Vagina (tissue), 2 donors: ENCODE measurements at regions not wholly inside any gene's neighbourhood (a gene's known extent, or its start where the extent isn't known, plus 50 kb on each side); places are given as distances from the start of the nearest gene placed in this dataset.
"Not testable (repeated sequence)": the region's sequence is repeated elsewhere in the genome, so short reads cannot be mapped to it uniquely, and the experiment has no call there.

Experiments used
- DNase-seq, 2 donors: peaks; one replicate each; pipeline ENCODE4 v3.0.0-alpha.2; 2017; ENCODE audit errors: extremely low spot score in 2 of 2
- H3K27ac ChIP-seq: fragments of 200-600 bp; sonication (generic); one replicate; pipeline ENCODE4 v1.5.1; 2019
- H3K27me3 ChIP-seq: fragments of 200-600 bp; sonication (generic); one replicate; pipeline ENCODE4 v1.5.1; 2019
- H3K36me3 ChIP-seq, 2 donors: fragments of 200-600 bp; sonication (generic); one replicate each; pipeline ENCODE4 v1.5.1; 2017 to 2019
- H3K4me1 ChIP-seq: fragments of 200-600 bp; sonication (generic); one replicate; pipeline ENCODE4 v1.5.1; 2019
- H3K4me3 ChIP-seq, 2 donors: fragments of 200-600 bp; sonication (generic); 1 replicate in 1 of 2; 2 replicates in 1 of 2; pipeline ENCODE4 v1.5.1; 2016 to 2019
- H3K9me3 ChIP-seq: fragments of 200-600 bp; sonication (generic); one replicate; pipeline ENCODE4 v1.5.1; 2019
- CTCF ChIP-seq, 3 experiments: fragments of 450-650 bp in 2 of 3; fragments of 200-600 bp in 1 of 3; sonication (generic) in 1 of 3; IDR thresholded peaks; one replicate each; pipeline ENCODE4 v1.5.1; 2017 to 2019; ENCODE audit warnings: antibody characterized with exemption in 3 of 3, mild to moderate bottlenecking in 2 of 3, moderate library complexity in 2 of 3
- POLR2A ChIP-seq, 2 donors: fragments of 450-650 bp; IDR thresholded peaks; one replicate each; pipeline ENCODE4 v1.6.1; 2017; ENCODE audit warnings: antibody characterized with exemption in 2 of 2, mild to moderate bottlenecking in 2 of 2, moderate library complexity in 2 of 2
- POLR2AphosphoS5 ChIP-seq, 2 donors: sonication (generic); formaldehyde crosslinking; IDR thresholded peaks; one replicate each; pipeline ENCODE4 v1.9.0; 2017; ENCODE audit warnings: antibody characterized with exemption in 2 of 2, mild to moderate bottlenecking in 2 of 2, low read depth in 1 of 2; ENCODE audit not compliant: insufficient read depth in 1 of 2
- intact Hi-C: fragments of 100-400 bp; cut with DNase I; formaldehyde crosslinking; loops from one replicate; pipeline ENCODE4 v1.15.1; 2023

GRCh38 chr17:21814272-21814671 is 121.9 kb downstream of the KCNJ18 start:
- H3K4me1 ChIP-seq, intact Hi-C loops, H3K9me3 ChIP-seq, DNase-seq, H3K4me3 ChIP-seq, H3K27ac ChIP-seq, H3K36me3 ChIP-seq, H3K27me3 ChIP-seq: not testable (repeated sequence)

DNA sequence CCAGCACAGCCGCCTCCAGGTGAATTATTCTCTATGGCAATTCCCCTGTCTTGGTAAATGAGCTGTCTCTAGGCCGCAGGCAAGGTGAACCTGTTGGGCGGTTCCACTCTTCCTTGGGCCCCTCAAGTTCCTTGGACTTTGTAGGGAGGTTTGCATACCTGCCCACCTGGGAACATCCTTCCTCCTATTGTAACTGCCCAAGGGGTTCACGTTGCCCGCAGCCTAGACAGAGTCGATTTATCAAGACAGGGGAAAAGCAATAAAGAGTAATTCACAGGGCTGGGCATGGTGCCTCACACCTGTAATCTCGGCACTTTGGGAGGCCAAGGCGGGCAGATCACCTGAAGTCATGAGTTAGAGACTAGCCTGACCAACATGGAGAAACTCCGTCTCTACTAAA is 122.5 kb downstream of the KCNJ18 start:
- Histone ChIP-seq H3K9me3 (no peaks in the 10 kb centered on the region), H3K27ac (no peak overlapping the region), H3K27me3 (no peaks in the 10 kb centered on the region), H3K36me3 (no peaks in the 10 kb centered on the region), H3K4me3 (no peak overlapping the region), H3K4me1 (no peaks in the 10 kb centered on the region)
- no peak for DNase-seq
- intact Hi-C loops = no loop called here
- TF ChIP-seq POLR2AphosphoS5 (IDR thresholded peaks at IDR 0.05; ENCODE audit: insufficient read depth in 1 of 2, low read depth in 1 of 2) = no peak
- no peak for TF ChIP-seq CTCF (IDR thresholded peaks at IDR 0.05)
- no peak for TF ChIP-seq POLR2A (IDR thresholded peaks at IDR 0.05)

- no peaks in the 10 kb centered on the region for H3K9me3 ChIP-seq
- H3K27ac ChIP-seq = no peak overlapping the region
- no peaks in the 10 kb centered on the region for H3K27me3 ChIP-seq
- H3K4me3 ChIP-seq = no peak overlapping the region
- TF ChIP-seq POLR2A (IDR thresholded peaks at IDR 0.05) (no peak), POLR2AphosphoS5 (IDR thresholded peaks at IDR 0.05; ENCODE audit: insufficient read depth in 1 of 2, low read depth in 1 of 2) (no peak), CTCF (IDR thresholded peaks at IDR 0.05) (no peak)
- intact Hi-C loops = no loop called here
- DNase-seq = no peak
- H3K36me3 ChIP-seq = no peaks in the 10 kb centered on the region
- H3K4me1 ChIP-seq = no peaks in the 10 kb centered on the region
Observed at GRCh38 chr17:21815352-21816063, 123.2 kb downstream of the KCNJ18 start.

GRCh38 chr17:21816592-21817567 is 124.6 kb downstream of the KCNJ18 start:
- DNase-seq = no peak
- Histone ChIP-seq H3K36me3 (no peaks in the 10 kb centered on the region), H3K27ac (no peak overlapping the region), H3K27me3 (no peaks in the 10 kb centered on the region), H3K9me3 (no peaks in the 10 kb centered on the region), H3K4me3 (no peak overlapping the region), H3K4me1 (no peaks in the 10 kb centered on the region)
- intact Hi-C loops = no loop called here
- TF ChIP-seq POLR2AphosphoS5 (IDR thresholded peaks at IDR 0.05; ENCODE audit: insufficient read depth in 1 of 2, low read depth in 1 of 2) = no peak
- TF ChIP-seq POLR2A (IDR thresholded peaks at IDR 0.05) = no peak
- no peak for TF ChIP-seq CTCF (IDR thresholded peaks at IDR 0.05)

GRCh38 chr17:21817791-21818364 is 125.6 kb downstream of the KCNJ18 start:
- no peak for DNase-seq

More at GRCh38 chr17:21817791-21818364, 125.6 kb downstream of the KCNJ18 start:
- H3K27ac ChIP-seq = no peak overlapping the region
- H3K4me1 ChIP-seq = no peaks in the 10 kb centered on the region
- no peaks in the 10 kb centered on the region for H3K9me3 ChIP-seq
- intact Hi-C loops = no loop called here
- no peak overlapping the region for H3K4me3 ChIP-seq
- H3K36me3 ChIP-seq = no peaks in the 10 kb centered on the region
- no peaks in the 10 kb centered on the region for H3K27me3 ChIP-seq
- TF ChIP-seq CTCF (IDR thresholded peaks at IDR 0.05) = no peak
- no peak for TF ChIP-seq POLR2AphosphoS5 (IDR thresholded peaks at IDR 0.05; ENCODE audit: insufficient read depth in 1 of 2, low read depth in 1 of 2)
- TF ChIP-seq POLR2A (IDR thresholded peaks at IDR 0.05) = no peak
